ENCODE measurements at regions not wholly inside any gene's neighbourhood (a gene's known extent, or its start where the extent isn't known, plus 50 kb on each side); places are given as distances from the start of the nearest gene placed in this dataset.
A peak's percentile ranks its signal among the peaks of the same experiment; 100 is the strongest.

GRCh38 chr14:101474563-101475455 is 86.5 kb upstream of the DIO3 start:
- Histone ChIP-seq H3K9me3 (ENCODE audit: insufficient read depth, low read depth, low read length) (no peaks in the 10 kb centered on the region), H3K79me2 (ENCODE audit: insufficient read depth, low read length) (no peaks in the 10 kb centered on the region), H3K27ac (ENCODE audit: low read depth, low read length) (no peak overlapping the region), H3K4me1 (ENCODE audit: insufficient read depth, low read length) (peaks cover 2% of the 10 kb centered on the region), H3K9ac (ENCODE audit: low read length) (no peak overlapping the region), H3K27me3 (ENCODE audit: insufficient read depth, low read length) (no peaks in the 10 kb centered on the region), H2AFZ (ENCODE audit: low read depth, low read length) (no peak overlapping the region), H3K4me3 (ENCODE audit: insufficient read depth, low read depth, low read length) (no peak overlapping the region), H3K36me3 (ENCODE audit: insufficient read depth, low read length) (no peaks in the 10 kb centered on the region), H3K4me2 (ENCODE audit: low read length) (no peak overlapping the region), H4K20me1 (ENCODE audit: insufficient read depth, low read length) (no peaks in the 10 kb centered on the region)
- TF ChIP-seq EZH2 (IDR thresholded peaks at IDR 0.05; ENCODE audit: insufficient read depth, low read length): no peak
- no peak for TF ChIP-seq CTCF (IDR thresholded peaks at IDR 0.05; ENCODE audit: insufficient read depth, low read depth, low read length)
- H3K36me3 Mint-ChIP-seq (ENCODE audit: low read depth, unreplicated experiment): peaks cover 2% of the 10 kb centered on the region
- DNase-seq (ENCODE audit: low read depth) (no peak), FAIRE-seq (no peak)
- H3K9me3 Mint-ChIP-seq (ENCODE audit: unreplicated experiment): no peaks in the 10 kb centered on the region
- no peak overlapping the region for H3K27ac Mint-ChIP-seq (ENCODE audit: unreplicated experiment)
- peaks cover 6% of the 10 kb centered on the region for H3K4me1 Mint-ChIP-seq (ENCODE audit: low read depth, unreplicated experiment)
- H3K4me3 Mint-ChIP-seq (ENCODE audit: unreplicated experiment): no peak overlapping the region
- peaks cover 45% of the 10 kb centered on the region for H3K27me3 Mint-ChIP-seq (ENCODE audit: low read depth, unreplicated experiment)

- Histone ChIP-seq H3K4me1 (ENCODE audit: insufficient read depth, low read length) (peaks cover 7% of the 10 kb centered on the region), H3K79me2 (ENCODE audit: insufficient read depth, low read length) (no peaks in the 10 kb centered on the region), H4K20me1 (ENCODE audit: insufficient read depth, low read length) (no peaks in the 10 kb centered on the region), H3K4me2 (ENCODE audit: low read length) (no peak overlapping the region), H3K9me3 (ENCODE audit: insufficient read depth, low read depth, low read length) (no peaks in the 10 kb centered on the region), H3K27me3 (ENCODE audit: insufficient read depth, low read length) (no peaks in the 10 kb centered on the region), H3K27ac (ENCODE audit: low read depth, low read length) (no peak overlapping the region), H3K9ac (ENCODE audit: low read length) (no peak overlapping the region), H3K36me3 (ENCODE audit: insufficient read depth, low read length) (no peaks in the 10 kb centered on the region), H2AFZ (ENCODE audit: low read depth, low read length) (no peak overlapping the region), H3K4me3 (ENCODE audit: insufficient read depth, low read depth, low read length) (no peak overlapping the region)
- FAIRE-seq (no peak), DNase-seq (ENCODE audit: low read depth) (peak; percentile 66)
- peaks cover 6% of the 10 kb centered on the region for H3K4me1 Mint-ChIP-seq (ENCODE audit: low read depth, unreplicated experiment)
- H3K27ac Mint-ChIP-seq (ENCODE audit: unreplicated experiment): no peak overlapping the region
- peaks cover 2% of the 10 kb centered on the region for H3K36me3 Mint-ChIP-seq (ENCODE audit: low read depth, unreplicated experiment)
- TF ChIP-seq CTCF (IDR thresholded peaks at IDR 0.05; ENCODE audit: insufficient read depth, low read depth, low read length) (no peak), EZH2 (IDR thresholded peaks at IDR 0.05; ENCODE audit: insufficient read depth, low read length) (no peak)
- H3K9me3 Mint-ChIP-seq (ENCODE audit: unreplicated experiment): no peaks in the 10 kb centered on the region
- H3K27me3 Mint-ChIP-seq (ENCODE audit: low read depth, unreplicated experiment): peaks cover 39% of the 10 kb centered on the region
- no peak overlapping the region for H3K4me3 Mint-ChIP-seq (ENCODE audit: unreplicated experiment)
Observed at GRCh38 chr14:101475456-101476257, 85.6 kb upstream of the DIO3 start.

Measured in astrocyte (in vitro differentiated cells and primary cell).